ENCODE measurements at regions not wholly inside any gene's neighbourhood (a gene's known extent, or its start where the extent isn't known, plus 50 kb on each side); places are given as distances from the start of the nearest gene placed in this dataset.

GRCh38 chr13:59337070-59337469 is 826.7 kb downstream of the DIAPH3 start:
- no peak overlapping the region for H3K4me2 ChIP-seq (ENCODE audit: insufficient read depth, insufficient read length, low read length)
- H3K4me1 Mint-ChIP-seq: 0 out of 4 replicates have a peak, but pooled peaks cover 0 to 4% of the 10 kb centered on the region in 2 experiments
- no peaks in the 10 kb centered on the region for H3K36me3 Mint-ChIP-seq (ENCODE audit: insufficient read depth in 1 of 3, low read depth in 3 of 3)

More at GRCh38 chr13:59337070-59337469, 826.7 kb downstream of the DIAPH3 start:
- no peak for DNase-seq
- TF ChIP-seq CTCF (conservative IDR thresholded peaks at IDR 0.05): no peak
- Histone ChIP-seq H4K91ac (ENCODE audit: insufficient read length, low read depth, low read length) (no peak overlapping the region), H3K27me3 (ENCODE audit: insufficient read depth, low read length) (no peaks in the 10 kb centered on the region), H3K4me1 (ENCODE audit: insufficient read depth, low read length) (no peaks in the 10 kb centered on the region), H3K56ac (ENCODE audit: insufficient read length, low read depth, low read length) (no peak overlapping the region), H4K8ac (replicated peaks; ENCODE audit: insufficient read length, low read depth, low read length) (no peak overlapping the region), H2BK20ac (ENCODE audit: low read depth, low read length, poor library complexity, severe bottlenecking) (no peak overlapping the region), H2AK5ac (ENCODE audit: insufficient read length, low read length) (no peak overlapping the region), H2AFZ (ENCODE audit: low read length) (peak overlapping the region; percentile 78), H3K23ac (ENCODE audit: insufficient read length, low read depth, low read length) (no peak overlapping the region), H2BK120ac (ENCODE audit: low read depth, low read length, poor library complexity, severe bottlenecking) (no peak overlapping the region), H3K9ac (ENCODE audit: extremely low read depth, insufficient read length, low read length) (no peak overlapping the region), H3K79me2 (ENCODE audit: insufficient read depth, low read length) (no peaks in the 10 kb centered on the region), H2BK12ac (ENCODE audit: insufficient read length, low read depth, low read length) (no peak overlapping the region), H2BK15ac (ENCODE audit: low read depth, low read length) (no peak overlapping the region), H3K18ac (ENCODE audit: insufficient read length, low read depth, low read length) (no peak overlapping the region), H3K79me1 (ENCODE audit: insufficient read depth, low read depth, low read length, poor library complexity, severe bottlenecking) (no peaks in the 10 kb centered on the region), H3K9me3 (ENCODE audit: control insufficient read depth, low read depth, low read length) (no peaks in the 10 kb centered on the region), H3K14ac (ENCODE audit: insufficient read depth, low read length) (no peak overlapping the region), H4K20me1 (ENCODE audit: control insufficient read depth, insufficient read depth, insufficient read length) (no peaks in the 10 kb centered on the region), H3T11ph (ENCODE audit: low read length) (no peak overlapping the region), H2BK5ac (ENCODE audit: insufficient read length, low read length) (no peak overlapping the region), H3K23me2 (ENCODE audit: insufficient read length, low read depth, low read length, poor library complexity, severe bottlenecking) (no peaks in the 10 kb centered on the region), H3K27ac (ENCODE audit: insufficient read length, low read depth, low read length) (no peak overlapping the region), H4K5ac (ENCODE audit: insufficient read length, low read depth, low read length) (no peak overlapping the region), H3K4ac (ENCODE audit: low read depth, low read length) (no peak overlapping the region)
- no peaks in the 10 kb centered on the region for H3K27me3 Mint-ChIP-seq (ENCODE audit: low read depth)
- H3K4me3 Mint-ChIP-seq: no peak overlapping the region
- H3K9me3 Mint-ChIP-seq: no peaks in the 10 kb centered on the region
- WGBS (ENCODE audit: extremely low coverage, insufficient read length, low lambda C conversion rate): no CpG with 5 or more reads among the region's 4 CpGs
- no peak overlapping the region for H3K27ac Mint-ChIP-seq
